ENCODE measurements at regions not wholly inside any gene's neighbourhood (a gene's known extent, or its start where the extent isn't known, plus 50 kb on each side); places are given as distances from the start of the nearest gene placed in this dataset.

DNA sequence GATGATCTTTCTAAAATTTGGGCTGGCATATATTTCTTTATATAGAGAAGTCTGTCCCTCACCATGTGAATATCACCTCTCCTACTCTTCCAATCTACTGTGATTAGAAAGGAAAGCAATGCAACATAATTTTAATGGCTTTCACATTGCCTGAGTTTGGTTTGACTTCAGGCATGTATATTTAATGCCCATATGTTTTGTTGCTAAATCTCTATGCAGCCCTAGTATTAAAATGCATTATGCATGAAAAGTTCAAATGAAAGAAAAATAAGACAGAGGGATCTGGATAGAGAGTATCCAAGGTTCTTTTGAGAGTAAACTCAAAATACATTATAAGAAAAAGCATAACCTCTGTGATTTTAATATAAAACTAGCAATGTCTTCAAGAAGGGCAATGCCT is 518.3 kb downstream of the PRR16 start:
- H4K5ac ChIP-seq (ENCODE audit: low read depth, low read length), result no peak overlapping the region
- TF ChIP-seq MAFK (IDR thresholded peaks at IDR 0.05; ENCODE audit: low read depth, low read length) (no peak), RAD21 (IDR thresholded peaks at IDR 0.05; ENCODE audit: low read length) (no peak), SMC3 (IDR thresholded peaks at IDR 0.05; ENCODE audit: low read depth, low read length) (no peak), BHLHE40 (IDR thresholded peaks at IDR 0.05; ENCODE audit: low read depth, low read length) (no peak), RCOR1 (IDR thresholded peaks at IDR 0.05; ENCODE audit: insufficient replicate concordance, low read length) (no peak), CHD1 (IDR thresholded peaks at IDR 0.05; ENCODE audit: low read depth, low read length) (no peak)
- TF ChIP-seq, protein P1, sequence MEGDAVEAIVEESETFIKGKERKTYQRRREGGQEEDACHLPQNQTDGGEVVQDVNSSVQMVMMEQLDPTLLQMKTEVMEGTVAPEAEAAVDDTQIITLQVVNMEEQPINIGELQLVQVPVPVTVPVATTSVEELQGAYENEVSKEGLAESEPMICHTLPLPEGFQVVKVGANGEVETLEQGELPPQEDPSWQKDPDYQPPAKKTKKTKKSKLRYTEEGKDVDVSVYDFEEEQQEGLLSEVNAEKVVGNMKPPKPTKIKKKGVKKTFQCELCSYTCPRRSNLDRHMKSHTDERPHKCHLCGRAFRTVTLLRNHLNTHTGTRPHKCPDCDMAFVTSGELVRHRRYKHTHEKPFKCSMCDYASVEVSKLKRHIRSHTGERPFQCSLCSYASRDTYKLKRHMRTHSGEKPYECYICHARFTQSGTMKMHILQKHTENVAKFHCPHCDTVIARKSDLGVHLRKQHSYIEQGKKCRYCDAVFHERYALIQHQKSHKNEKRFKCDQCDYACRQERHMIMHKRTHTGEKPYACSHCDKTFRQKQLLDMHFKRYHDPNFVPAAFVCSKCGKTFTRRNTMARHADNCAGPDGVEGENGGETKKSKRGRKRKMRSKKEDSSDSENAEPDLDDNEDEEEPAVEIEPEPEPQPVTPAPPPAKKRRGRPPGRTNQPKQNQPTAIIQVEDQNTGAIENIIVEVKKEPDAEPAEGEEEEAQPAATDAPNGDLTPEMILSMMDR (conservative IDR thresholded peaks at IDR 0.05; ENCODE audit: low read depth, low read length), result no peak
- H3K36me3 ChIP-seq (ENCODE audit: control insufficient read depth, insufficient read depth, low read length), result no peaks in the 10 kb centered on the region
- no TSS peak for BruUV-seq (replicated peaks)
- no peaks in the 10 kb centered on the region for H4K20me1 ChIP-seq (ENCODE audit: insufficient read depth, low read length)
- H3K4me1 ChIP-seq (ENCODE audit: control insufficient read depth, insufficient read depth, low read length), result no peaks in the 10 kb centered on the region
- H2BK20ac ChIP-seq (ENCODE audit: low read depth, low read length), result no peak overlapping the region
- no peak overlapping the region for H4K91ac ChIP-seq (ENCODE audit: insufficient read depth, low read depth, low read length)
- H3K18ac ChIP-seq (ENCODE audit: low read depth, low read length), result no peak overlapping the region
- no peak overlapping the region for H2AK9ac ChIP-seq (replicated peaks; ENCODE audit: low read depth, low read length, poor library complexity)
- no peak overlapping the region for H3K27ac ChIP-seq (ENCODE audit: insufficient read depth, low read length)
- ChIA-PET POLR2A (ENCODE audit: unreplicated experiment) (no interaction called here), CTCF (no interaction called here)
- H2BK120ac ChIP-seq (ENCODE audit: low read depth, low read length), result no peak overlapping the region
- no peaks in the 10 kb centered on the region for H3K27me3 ChIP-seq (ENCODE audit: control insufficient read depth, insufficient read depth, low read length)
- no peaks in the 10 kb centered on the region for H3K9me1 ChIP-seq (ENCODE audit: insufficient read depth, low read length)
- dilution Hi-C loops (cut with HindIII; ENCODE audit: low sequenced_read_pairs, unreplicated experiment) (no loop called here), in situ Hi-C loops (cut with MboI; ENCODE audit: low sequenced_read_pairs) (no loop called here), intact Hi-C loops (cut with micrococcal nuclease) (no loop called here)
- no peak overlapping the region for H3K56ac ChIP-seq (ENCODE audit: extremely low read depth, insufficient read depth, low read length)
- H3K9ac ChIP-seq (ENCODE audit: low read depth, low read length), result no peak overlapping the region
- H2BK5ac ChIP-seq (ENCODE audit: low read depth, low read length, poor library complexity, severe bottlenecking), result no peak overlapping the region
- no peak overlapping the region for H2AFZ ChIP-seq (replicated peaks; ENCODE audit: low read length, poor library complexity)
- H4K8ac ChIP-seq (ENCODE audit: low read depth in 2 of 2, low read length in 2 of 2), result no peak overlapping the region
- no peak overlapping the region for H2BK15ac ChIP-seq (ENCODE audit: low read depth, low read length)
- no peak for ATAC-seq (ENCODE audit: low read depth)
- no peak overlapping the region for H3K14ac ChIP-seq (replicated peaks; ENCODE audit: low read depth, low read length)
- H3K4me3 ChIP-seq (ENCODE audit: insufficient read depth, low read depth, low read length), result no peak overlapping the region
- no peak overlapping the region for H3K4ac ChIP-seq (ENCODE audit: low read depth, low read length)
- H3K23ac ChIP-seq (ENCODE audit: low read depth, low read length), result no peak overlapping the region
- H3K4me2 ChIP-seq (ENCODE audit: low read depth, low read length), result no peak overlapping the region
- no peak for DNase-seq
- no peaks in the 10 kb centered on the region for H3K79me1 ChIP-seq (ENCODE audit: low read depth in 1 of 2, low read length in 2 of 2)
- no peak overlapping the region for H2AK5ac ChIP-seq (ENCODE audit: low read depth, low read length)
- H3K9me3 ChIP-seq (ENCODE audit: control insufficient read depth, insufficient read depth, low read length), result no peaks in the 10 kb centered on the region

All from IMR-90 (cell line).